Mucosa of gallbladder (tissue), 1 donor: ENCODE measurements at regions not wholly inside any gene's neighbourhood (a gene's known extent, or its start where the extent isn't known, plus 50 kb on each side); places are given as distances from the start of the nearest gene placed in this dataset.

Source experiments
- DNase-seq: peaks from one replicate; pipeline ENCODE4 v3.0.0-alpha.2; 2020; ENCODE audit warnings: low spot score
- donor health status: DM: no; HTN: no; CAD: no.

GRCh38 chr19:27753622-27754021, 1459.3 kb downstream of the UQCRFS1 start:
- DNase-seq, result no peak

DNA sequence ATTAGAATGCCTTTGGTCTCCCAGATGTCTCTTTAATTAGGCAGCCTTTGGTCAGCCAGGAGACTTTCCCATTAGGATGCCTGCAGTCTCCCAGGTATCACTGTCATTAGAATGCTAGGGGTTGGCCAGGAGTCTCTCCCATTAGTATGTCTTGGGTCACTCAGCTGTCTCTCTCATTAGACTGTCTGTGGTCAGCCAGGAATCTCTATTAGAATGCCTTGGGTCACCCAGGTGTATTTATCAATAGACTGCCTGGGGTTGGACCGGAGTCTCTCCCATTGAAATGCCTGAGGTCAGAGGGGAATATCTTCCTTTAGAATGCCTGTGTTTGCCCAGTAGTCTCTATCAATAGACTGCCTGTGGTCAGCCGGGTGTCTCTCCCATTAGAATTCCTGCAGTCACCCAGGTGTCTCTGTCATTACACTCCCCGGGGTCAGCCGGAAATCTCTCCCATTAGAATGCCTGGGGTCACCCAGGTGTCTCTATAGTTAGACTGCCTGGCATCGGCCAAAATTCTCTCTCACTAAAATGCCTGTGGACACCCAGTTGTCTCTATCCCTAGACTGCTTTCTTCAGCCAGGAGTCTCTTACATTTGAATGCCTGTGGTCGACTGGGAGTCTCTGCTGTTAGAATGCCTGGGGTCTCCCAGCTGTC, 1460.3 kb downstream of the UQCRFS1 start:
- DNase-seq, result no peak

- no peak for DNase-seq
These were observed 1461.9 kb downstream of the UQCRFS1 start for GRCh38 chr19:27751044-27751391.

DNA sequence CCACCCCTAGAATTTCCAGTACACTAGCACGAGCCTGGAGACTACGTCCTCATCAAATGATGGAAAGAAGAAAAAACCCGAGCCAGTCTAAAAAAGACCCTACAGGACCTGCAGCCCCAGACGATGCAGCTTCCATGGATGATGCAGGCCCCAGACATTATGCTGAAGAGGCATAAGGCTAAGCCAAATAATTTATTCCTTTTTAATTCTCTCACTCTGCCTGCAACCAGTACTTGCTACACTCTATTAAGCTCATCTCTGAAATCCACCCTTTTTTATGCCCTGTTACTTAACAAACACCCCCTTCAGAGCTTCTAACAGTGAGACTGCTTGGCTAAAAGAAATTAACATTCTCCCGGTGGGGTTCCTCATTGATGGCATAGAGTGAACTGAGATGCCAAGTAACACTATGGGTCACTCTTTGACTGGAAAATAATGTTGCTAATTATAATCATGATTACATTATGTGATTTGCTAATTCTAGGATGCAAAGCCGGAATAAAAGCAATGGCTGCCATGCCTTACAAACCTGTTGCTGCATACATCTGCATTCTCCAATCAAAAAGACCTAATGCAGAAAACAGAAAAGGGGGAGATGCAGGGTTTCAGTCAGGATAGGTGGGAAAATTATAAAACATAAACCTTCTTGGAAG, 1462.4 kb downstream of the UQCRFS1 start:
- no peak for DNase-seq

DNA sequence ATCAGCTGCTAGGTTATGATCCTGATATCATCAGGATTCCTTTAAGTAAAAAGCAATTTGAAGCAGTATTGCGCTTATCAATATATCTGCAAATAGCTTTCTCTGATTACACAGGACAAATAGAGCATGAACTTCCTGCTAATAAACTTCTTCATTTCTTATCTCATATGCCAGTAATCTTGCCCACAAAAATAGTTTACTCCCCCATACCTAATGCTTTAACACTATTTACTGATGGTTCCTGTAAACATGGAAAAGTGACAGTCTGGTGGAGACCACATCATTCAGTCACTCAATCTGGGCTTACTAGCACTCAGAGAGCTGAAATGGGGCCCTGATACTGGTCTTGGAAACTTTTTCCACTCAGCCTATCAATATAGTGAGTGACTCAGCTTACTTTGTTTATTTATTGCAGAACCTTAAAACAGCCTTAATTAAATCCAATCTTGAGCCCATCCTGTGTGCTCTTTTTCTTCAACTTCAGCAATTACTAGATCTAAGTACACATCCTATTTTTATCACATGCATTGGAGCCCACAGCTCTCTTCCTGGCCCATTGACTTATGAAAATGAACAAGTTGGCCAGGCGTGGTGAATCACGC, 1464.3 kb downstream of the UQCRFS1 start:
- DNase-seq, result no peak

DNA sequence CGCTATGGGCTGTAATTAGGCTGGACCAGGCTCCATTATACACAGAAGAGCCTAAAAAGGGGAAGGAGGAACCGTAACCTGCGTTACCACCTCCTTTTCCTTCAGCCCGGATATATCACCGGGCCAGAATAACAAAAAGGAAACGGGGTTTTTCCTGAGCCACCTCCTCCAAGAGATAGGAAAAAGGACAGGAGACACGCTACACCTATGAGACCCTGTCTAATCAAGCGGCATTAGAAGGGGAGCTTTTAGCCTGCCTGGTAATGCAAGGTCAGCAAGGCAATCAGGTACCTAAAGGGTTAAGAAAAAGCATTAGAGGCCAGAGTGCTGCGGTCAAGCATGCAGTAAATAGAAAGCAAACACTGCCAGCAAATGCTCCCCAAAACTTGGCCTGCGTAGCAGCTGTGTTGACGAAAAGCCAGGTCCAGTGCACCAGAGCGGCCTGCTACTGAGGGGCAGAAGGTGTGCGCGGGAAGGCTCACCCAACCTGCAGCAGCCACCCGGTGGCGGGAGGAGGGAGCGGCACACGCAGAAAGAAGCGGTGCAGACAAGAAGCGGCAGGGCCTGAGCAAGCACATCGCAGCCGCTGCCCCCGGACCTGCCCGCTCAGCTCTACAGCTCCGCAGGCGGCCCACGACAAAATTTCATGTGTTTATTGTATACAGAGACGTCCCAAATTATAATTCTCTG, 1466.1 kb downstream of the UQCRFS1 start:
- DNase-seq, result peak; percentile 1

DNA sequence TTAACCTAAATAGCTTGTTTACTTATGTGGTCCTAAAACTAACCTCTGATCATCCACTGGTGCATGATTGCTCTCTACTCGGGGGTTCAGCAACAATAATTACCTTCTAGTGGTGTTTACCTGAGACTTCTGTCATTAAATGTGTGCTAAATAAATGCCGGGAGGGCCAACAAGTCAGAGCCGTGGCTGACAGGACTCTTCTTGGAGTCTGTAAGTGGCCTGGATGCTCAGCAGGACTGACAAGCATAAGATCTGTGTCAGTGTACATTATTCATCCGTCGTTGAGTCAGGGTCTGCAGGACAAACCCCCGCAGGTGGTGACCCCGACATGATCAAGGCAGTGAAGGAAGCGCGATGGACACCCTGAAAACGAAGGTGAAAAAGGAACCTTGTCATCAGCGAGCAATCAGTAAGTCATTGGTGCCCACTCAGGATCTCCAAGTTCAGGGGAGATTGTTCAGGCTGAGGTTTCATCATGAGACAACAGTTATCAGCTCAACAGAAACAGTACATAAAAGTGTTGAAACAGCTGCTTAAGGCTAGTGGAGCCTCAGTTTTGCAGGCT, 1466.9 kb downstream of the UQCRFS1 start:
- DNase-seq, result peak; percentile 7

DNA sequence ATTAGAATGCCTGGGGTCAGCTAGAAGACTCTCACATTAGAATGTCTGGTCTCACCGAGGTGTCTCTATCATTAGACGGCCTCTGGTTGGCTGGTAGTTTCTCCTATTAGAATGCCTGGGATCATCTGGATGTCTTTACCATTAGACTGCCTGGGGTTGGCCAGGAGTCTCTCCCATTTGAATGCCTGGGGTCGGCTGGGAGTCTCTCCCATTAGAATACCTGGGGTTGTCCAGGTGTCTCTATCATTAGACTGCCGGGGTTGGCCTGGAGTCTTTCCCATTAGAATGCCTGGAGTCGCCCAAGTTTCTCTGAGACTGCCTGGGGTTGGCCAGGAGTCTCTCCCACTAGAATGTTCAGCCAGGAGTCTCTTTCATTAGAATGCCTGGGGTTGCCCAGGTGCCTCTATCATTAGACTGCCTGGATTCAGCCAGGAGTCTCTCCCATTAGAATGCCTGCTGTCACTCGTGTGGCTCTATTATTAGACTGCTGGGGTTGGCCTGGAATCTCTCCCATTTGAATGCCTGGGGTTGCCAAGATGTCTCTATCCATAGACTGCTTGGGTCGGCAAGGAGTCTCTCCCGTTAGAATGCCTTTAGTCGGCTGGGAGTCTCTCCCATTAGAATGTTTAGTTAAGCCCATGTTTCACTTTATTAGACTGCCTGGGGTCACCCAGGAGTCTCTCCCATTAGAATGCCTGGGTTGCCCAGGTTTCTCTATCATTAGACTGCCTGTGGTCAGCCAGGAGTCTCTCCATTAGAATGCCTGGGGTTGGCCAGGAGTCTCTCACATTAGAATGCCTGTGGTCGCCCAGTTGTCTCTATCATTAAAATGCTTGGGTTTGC, 1467.8 kb downstream of the UQCRFS1 start:
- peak; percentile 8 for DNase-seq

GRCh38 chr19:27742041-27742440, 1470.9 kb downstream of the UQCRFS1 start:
- DNase-seq, result peak; percentile 3

DNA sequence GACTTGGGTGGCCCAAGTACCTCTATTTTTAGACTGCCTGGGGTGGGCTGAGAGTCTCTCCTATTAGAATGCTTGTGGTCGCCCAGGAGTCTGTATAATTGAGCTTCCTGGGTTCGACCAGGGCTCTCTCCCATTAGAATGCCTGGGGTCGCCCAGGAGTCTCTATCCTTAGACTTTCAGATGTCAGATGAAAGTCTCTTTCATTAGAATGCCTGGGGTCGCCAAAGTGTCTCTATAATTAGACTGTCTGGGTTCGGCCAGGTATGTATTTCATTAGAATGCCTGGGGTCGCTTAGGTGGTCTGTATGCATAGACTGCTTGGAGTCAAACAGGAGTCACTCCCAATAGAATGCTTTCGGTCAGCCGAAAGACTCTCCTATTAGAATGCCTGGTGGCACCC, 1471.7 kb downstream of the UQCRFS1 start:
- DNase-seq, result peak; percentile 7

- peak; percentile 6 for DNase-seq
These were observed 1472.6 kb downstream of the UQCRFS1 start for GRCh38 chr19:27740396-27740795.

DNA sequence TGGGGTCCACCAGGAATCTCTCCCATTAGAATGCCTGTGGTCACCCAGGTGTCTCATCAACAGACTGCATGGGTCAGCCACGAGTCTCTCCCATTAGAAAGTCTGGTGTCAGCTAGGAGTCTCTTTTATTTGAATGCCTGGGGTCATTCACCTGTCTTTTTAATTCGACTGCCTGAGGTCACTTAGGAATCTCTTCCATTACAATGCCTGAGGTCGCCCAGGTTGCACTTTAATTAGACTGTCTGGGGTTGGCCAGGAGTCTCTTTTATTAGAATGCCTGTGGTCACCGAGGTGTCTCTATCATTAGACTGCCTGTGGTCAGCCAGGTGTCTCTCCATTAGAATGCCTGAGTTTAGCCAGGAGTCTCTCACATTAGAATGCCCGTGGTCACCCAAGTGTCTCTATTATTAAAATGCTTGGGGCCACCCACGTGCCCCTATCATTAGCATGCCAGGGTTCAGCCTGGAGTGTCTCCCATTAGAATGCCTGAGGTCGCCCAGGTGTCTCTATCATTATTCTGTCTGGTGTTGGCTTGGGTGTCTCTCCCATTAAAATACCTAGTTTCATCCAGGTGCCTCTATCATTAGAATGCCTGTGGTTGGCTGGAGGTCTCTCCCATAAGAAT, 1474.3 kb downstream of the UQCRFS1 start:
- DNase-seq, result peak; percentile 1

GRCh38 chr19:27736225-27736624, 1476.7 kb downstream of the UQCRFS1 start:
- DNase-seq, result no peak

DNA sequence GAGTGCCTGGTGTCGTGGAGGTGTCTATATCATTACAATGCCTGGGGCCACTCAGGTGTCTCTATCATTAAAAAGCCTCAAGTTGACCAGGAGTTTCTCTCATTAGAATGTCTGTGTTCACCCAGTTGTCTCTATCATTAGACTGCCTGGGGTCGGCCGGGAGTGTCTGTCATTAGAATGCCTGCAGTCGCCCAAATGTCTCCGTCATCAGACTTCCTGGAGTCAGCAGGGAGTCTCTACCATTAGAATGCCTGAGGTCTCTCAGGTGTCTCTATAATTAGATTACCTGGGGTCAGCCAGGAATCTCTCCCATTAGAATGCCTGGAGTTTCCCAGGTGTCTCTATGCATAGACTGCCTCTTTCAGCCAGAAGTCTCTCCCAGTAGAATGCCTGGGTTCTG, 1477.6 kb downstream of the UQCRFS1 start:
- no peak for DNase-seq

- DNase-seq, result no peak
These were observed 1478.3 kb downstream of the UQCRFS1 start for GRCh38 chr19:27734496-27735220.

DNA sequence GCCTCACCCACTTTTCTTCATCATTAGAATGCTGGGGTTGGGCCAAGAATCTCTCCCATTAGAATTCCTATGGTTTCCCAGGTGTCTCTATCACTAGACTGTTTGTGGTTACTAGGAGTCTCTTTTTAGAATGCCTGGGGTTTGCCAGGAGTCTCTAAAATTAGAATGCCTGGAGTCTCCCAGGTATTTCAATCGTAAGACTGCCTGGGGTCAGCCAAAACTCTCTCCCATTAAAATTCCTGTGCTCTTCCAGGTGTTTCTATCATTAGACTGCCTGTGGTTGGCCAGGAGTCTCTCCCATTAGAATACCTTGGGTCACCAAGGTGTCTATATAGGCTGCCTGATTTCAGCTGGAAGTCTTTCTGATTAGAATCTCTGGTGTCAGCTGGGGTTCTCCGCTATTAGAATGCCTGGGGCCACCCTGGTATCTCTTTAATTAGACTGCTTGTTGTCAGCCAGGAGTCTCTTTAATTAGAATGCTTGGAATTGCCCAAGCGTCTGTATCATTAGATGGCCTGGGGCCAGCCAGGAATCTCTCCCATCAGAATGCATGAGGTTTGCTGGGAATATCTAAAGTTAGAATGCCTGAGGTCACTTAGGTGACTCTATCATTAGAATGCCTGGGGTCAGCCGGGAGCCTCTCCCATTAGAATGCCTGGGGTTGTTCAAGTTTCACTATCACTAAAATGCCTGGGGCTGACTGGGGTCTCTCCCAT, 1479.2 kb downstream of the UQCRFS1 start:
- DNase-seq, result no peak

- no peak for DNase-seq
These were observed 1483.6 kb downstream of the UQCRFS1 start for GRCh38 chr19:27729332-27729731.

- no peak for DNase-seq
These were observed 1490.3 kb downstream of the UQCRFS1 start for GRCh38 chr19:27722625-27723024.

DNA sequence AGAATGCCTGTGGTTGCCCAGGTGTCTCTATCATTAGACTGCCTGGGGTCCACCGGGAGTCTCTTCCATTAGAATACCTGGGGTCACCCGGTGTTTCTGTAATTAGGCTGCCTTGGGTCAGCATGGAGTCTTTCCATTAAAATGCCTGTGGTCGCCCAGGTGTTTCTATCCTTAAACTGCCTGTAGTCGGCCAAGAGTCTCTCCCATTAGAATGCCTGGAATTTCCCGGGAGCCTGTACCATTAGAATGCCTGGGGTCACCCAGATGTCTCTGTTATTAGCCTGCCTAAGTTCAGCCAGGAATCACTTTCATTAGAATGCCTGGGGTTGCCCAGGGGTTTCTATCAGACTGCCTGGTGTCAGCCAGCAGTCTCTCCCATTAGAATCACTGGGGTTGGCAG, 1492.8 kb downstream of the UQCRFS1 start:
- no peak for DNase-seq

DNA sequence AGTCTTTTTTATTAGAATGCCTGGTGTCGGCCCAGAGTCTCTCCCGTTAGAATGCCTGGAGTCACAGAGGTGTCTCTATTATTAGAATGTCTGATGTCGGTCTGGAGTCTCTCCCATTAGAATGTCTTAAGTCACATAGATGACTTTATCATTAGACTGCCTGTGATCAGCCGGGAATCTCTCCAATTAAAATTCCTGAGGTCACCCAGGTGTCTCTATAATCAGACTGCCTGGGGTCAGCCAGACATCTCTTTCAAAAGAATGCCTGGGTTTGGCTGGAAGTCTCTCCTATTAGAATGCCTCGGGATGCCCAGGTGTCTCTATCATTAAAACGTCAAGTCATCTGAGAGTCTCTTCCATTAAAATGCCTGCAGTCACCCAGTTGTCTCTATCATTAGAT, 1493.9 kb downstream of the UQCRFS1 start:
- DNase-seq, result no peak
